LNCAP (cell line): ENCODE measurements at regions not wholly inside any gene's neighbourhood (a gene's known extent, or its start where the extent isn't known, plus 50 kb on each side); places are given as distances from the start of the nearest gene placed in this dataset.

ENCODE experiments used
- TF ChIP-seq, protein P1 (sequence below): fragments of 450-650 bp; IDR thresholded peaks from 2 replicates; pipeline ENCODE4 v1.5.1; 2017; ENCODE audit warnings: mild to moderate bottlenecking

- TF ChIP-seq, protein P1, sequence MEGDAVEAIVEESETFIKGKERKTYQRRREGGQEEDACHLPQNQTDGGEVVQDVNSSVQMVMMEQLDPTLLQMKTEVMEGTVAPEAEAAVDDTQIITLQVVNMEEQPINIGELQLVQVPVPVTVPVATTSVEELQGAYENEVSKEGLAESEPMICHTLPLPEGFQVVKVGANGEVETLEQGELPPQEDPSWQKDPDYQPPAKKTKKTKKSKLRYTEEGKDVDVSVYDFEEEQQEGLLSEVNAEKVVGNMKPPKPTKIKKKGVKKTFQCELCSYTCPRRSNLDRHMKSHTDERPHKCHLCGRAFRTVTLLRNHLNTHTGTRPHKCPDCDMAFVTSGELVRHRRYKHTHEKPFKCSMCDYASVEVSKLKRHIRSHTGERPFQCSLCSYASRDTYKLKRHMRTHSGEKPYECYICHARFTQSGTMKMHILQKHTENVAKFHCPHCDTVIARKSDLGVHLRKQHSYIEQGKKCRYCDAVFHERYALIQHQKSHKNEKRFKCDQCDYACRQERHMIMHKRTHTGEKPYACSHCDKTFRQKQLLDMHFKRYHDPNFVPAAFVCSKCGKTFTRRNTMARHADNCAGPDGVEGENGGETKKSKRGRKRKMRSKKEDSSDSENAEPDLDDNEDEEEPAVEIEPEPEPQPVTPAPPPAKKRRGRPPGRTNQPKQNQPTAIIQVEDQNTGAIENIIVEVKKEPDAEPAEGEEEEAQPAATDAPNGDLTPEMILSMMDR = no peak
Measured at GRCh38 chr4:32393806-32394205, 1673.6 kb downstream of the PCDH7 start.

GRCh38 chr4:32394255-32394654, 1674.1 kb downstream of the PCDH7 start:
- TF ChIP-seq, protein P1 = no peak

GRCh38 chr4:32396507-32397070, 1676.4 kb downstream of the PCDH7 start:
- TF ChIP-seq, protein P1 = no peak

DNA sequence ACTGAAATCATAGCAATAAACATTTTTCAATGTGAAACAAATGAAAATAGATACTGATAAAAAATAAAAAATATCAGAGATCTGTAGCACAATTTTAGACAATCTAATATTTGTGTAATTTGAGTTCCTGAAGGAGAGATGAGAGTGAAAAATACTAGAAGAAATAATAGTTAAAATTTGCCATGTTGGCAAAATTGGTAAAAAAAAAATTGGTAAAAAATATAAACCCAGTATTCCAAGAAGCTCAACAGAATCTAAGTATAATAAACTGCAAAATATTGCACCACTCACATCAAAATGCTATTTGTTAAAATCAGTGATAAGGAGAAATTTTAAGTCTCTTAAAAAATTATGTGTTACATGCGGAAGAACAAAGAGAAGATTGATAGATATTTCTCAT, 1680.7 kb downstream of the PCDH7 start:
- TF ChIP-seq, protein P1 = no peak

- TF ChIP-seq, protein P1 = peak; percentile 38
Measured at GRCh38 chr4:32417113-32417704, 1697.0 kb downstream of the PCDH7 start.

- TF ChIP-seq, protein P1 = no peak
Measured at GRCh38 chr4:32423267-32423666, 1703.1 kb downstream of the PCDH7 start.

GRCh38 chr4:32425243-32425642, 1705.1 kb downstream of the PCDH7 start:
- TF ChIP-seq, protein P1 = no peak

- TF ChIP-seq, protein P1 = no peak
Measured at GRCh38 chr4:32427566-32427965, 1707.4 kb downstream of the PCDH7 start.
